Caki2 (cell line): ENCODE measurements at regions not wholly inside any gene's neighbourhood (a gene's known extent, or its start where the extent isn't known, plus 50 kb on each side); places are given as distances from the start of the nearest gene placed in this dataset.
A peak's percentile ranks its signal among the peaks of the same experiment; 100 is the strongest.
"Not testable (repeated sequence)": the region's sequence is repeated elsewhere in the genome, so short reads cannot be mapped to it uniquely, and the experiment has no call there.

Experiments
- DNase-seq: peaks from one replicate; pipeline ENCODE4 v3.0.0-alpha.2; 2015; ENCODE audit warnings: low read depth
- in situ Hi-C: cut with HindIII; loops from 2 replicates; pipeline ENCODE4 v1.10.0; 2016; ENCODE audit warnings: low sequenced_read_pairs, low pct_unique_long_range_greater_than_20kb, mixed read lengths

DNA sequence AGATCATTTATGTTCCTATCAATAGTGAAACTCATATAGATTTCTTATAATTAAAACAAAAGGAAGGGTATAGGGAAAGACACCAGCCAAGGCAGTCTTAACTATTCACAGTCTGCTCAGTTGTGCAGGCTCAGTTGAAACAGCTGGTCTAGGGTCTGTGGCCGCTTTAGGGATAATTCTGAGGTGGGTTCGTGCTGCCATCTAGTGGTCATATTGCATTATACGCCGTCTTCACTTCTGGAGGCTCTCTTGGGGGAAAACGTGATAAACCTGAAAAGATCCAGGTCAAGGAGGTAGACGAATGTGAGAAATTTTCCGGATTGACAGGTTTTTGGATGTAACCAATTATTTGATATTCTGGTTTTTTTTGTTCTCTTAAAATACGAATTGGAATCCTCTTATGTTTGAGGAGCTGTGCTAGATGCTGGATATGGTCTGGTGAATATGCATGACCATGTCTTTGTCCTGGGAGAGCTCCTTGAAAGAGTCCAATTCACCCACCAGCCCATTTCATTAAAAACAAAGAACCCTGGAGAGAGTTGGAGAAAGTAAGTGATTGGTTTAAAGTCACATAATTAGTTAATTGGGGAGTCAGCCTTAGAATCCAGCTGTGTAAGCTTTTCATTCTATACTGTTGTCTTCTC, 492.4 kb downstream of the PLCL1 start:
- DNase-seq, result peak; percentile 36
- in situ Hi-C loops, result no loop called here

- in situ Hi-C loops, result no loop called here
- DNase-seq, result no peak
Observed at GRCh38 chr2:198293281-198293680, 488.9 kb downstream of the PLCL1 start.

- no peak for DNase-seq
- in situ Hi-C loops, result no loop called here
Observed at GRCh38 chr2:198289811-198290210, 485.4 kb downstream of the PLCL1 start.

GRCh38 chr2:198287706-198288105, 483.3 kb downstream of the PLCL1 start:
- no peak for DNase-seq
- in situ Hi-C loops, result no loop called here

DNA sequence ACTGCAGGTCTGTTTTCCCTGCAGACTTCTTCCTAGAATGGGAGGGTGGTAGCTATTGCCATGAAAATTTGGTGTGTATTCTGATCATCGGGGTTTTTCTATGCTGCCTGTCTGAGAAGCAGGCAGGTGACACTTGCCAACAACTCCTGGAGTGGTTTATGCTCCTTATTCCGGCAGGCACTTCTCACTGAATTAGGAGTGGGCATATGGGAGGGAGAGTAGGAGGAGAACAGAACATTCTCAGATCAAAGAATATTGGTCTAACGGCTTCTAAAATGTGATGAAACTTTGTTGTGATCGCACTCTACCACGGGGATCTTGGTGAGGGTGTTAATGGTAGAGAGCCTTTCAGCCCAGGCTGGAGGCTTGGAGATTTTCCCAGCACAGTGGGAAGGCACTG, 480.8 kb downstream of the PLCL1 start:
- in situ Hi-C loops, result no loop called here
- DNase-seq, result no peak

- in situ Hi-C loops, result no loop called here
- DNase-seq, result no peak
Observed at GRCh38 chr2:198283146-198283545, 478.8 kb downstream of the PLCL1 start.

GRCh38 chr2:198282061-198282460, 477.7 kb downstream of the PLCL1 start:
- DNase-seq, result no peak
- in situ Hi-C loops, result no loop called here

DNA sequence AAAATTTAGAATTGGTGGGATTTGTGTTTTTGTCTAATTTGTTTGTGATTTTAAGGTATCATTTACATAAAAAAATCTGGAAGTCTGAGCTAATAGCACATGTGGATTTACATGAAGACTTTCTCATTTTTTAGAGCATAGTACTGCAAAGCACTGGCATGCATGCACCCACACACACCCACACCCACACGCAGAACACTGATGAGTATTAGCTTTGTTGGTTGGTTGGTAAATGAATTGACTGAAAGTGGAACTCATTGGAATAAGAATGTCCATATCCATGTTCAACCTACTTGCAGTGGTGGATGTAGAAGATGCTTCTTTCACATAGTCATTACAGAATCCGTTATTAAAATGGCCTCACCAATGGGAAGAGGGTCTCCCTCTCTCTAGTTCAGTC, 475.8 kb downstream of the PLCL1 start:
- in situ Hi-C loops, result no loop called here
- no peak for DNase-seq

- DNase-seq, result no peak
- in situ Hi-C loops, result no loop called here
Observed at GRCh38 chr2:198279026-198279425, 474.6 kb downstream of the PLCL1 start.

DNA sequence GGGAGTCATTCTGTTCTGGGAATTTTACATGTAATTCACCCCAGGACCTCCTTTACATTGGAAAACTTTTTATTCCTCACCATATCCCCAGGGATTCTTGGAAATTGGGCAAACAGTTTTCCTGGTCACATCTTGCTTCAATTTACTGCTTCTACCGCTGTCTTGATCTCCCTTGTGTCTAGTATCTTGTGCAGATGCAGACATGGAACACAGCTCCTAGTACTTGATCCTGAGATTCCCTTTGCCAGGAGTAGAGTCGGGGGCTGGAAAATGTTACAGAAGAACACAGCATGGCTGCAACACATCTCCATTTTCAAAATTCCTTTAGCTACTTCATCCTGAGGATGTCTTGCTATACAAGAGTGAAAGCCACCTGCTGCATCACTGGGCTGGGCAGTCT, 472.8 kb downstream of the PLCL1 start:
- in situ Hi-C loops, result no loop called here
- DNase-seq, result no peak

DNA sequence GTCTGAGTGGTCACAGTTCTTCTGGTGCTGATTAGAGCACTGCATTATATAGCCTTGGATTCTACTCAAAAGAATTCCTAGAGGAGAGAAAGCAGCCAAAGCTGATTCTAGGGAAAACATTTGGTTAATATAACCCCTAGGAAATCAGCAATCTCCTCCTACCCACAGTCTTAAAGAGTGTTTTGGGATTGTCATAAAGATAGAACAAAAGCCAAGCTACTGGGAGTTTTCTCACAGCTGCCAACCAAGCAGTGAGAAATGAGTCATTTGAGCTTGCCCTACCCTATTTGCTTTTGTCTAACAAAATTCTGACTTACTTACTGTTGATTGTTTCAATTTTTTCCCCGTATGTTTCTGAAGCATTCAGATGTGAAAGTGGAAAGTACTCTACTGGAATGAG, 469.3 kb downstream of the PLCL1 start:
- in situ Hi-C loops, result no loop called here
- DNase-seq, result no peak

DNA sequence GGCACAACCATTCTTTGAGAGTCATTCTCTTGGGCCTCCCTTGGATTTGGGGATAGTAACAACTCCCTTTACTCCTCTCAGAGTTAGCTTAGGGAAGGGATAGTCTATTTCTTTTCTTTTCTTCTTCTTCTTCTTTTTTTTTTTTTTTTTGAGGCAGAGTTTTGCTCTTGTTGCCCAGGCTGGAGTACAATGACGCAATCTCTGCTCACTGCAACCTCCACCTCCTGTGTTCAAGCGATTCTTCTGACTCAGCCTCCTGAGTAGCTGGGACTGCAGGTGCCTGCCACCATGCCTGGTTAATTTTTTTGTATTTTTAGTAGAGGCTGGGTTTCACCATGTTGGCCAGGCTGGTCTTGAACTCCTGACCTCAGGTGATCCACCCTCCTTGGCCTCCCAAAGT, 465.8 kb downstream of the PLCL1 start:
- in situ Hi-C loops, DNase-seq: not testable (repeated sequence)

DNA sequence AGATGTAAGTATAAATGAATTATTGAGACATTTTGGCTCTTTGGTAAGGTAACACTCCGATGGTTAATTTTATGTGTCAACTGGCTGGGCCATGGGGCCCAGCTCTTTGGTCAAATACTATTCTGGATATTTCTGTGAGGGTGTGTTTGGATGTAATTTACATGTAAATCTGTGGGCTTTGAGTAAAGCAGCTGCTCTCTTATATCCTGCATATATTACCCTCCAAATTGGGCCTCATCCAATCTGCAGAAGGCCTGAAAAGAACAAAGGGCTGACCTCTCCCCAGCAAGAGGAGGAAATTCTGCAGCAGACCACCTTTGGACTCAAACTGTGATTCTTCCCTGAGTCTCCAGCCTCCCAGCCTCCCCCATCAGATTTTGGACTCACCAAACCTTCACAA, 464.1 kb downstream of the PLCL1 start:
- DNase-seq, result no peak
- in situ Hi-C loops, result no loop called here

DNA sequence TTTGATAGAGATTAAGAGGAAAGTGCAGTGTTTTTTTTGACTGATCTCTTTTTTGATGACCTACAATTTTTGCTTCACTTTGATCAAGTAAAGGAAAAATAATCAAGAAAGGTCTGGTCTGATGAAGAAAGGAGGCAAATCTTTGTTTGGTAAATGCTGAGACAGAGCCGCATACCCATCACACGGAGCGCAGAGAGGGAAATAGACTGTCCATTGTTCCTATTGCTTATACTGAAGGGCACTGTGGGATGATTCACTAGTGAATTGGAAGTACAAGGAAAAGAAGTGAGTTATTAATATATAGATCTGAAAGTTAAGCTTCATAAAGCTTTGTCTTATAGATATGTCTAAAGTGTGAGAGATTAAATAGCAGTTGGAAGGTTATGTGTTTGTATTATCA, 455.1 kb downstream of the PLCL1 start:
- no peak for DNase-seq
- in situ Hi-C loops, result no loop called here

- no peak for DNase-seq
- in situ Hi-C loops, result no loop called here
Observed at GRCh38 chr2:198254536-198255090, 450.2 kb downstream of the PLCL1 start.

DNA sequence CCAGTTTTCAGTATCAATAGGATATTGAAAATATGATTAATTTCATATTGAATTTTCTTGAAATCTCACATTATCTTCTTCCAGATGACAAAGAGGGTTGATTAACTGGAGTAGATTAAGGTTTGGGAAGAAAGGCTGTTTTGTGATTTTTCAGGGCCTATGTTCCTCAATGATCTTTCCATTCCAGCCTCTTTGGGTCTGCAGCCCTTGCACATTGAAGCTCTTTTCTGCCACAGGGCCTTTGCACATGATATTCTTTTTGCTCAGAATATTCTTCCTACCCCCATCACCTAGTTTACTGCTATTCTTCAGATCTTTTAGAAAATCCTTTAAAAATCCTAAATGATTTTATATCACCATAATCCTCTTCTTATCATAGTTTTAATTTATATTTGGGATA, 449.6 kb downstream of the PLCL1 start:
- in situ Hi-C loops, result no loop called here

GRCh38 chr2:198252472-198252871, 448.1 kb downstream of the PLCL1 start:
- in situ Hi-C loops, result no loop called here
- no peak for DNase-seq

More for the DNA sequence above, 449.6 kb downstream of the PLCL1 start:
- DNase-seq, result no peak

DNA sequence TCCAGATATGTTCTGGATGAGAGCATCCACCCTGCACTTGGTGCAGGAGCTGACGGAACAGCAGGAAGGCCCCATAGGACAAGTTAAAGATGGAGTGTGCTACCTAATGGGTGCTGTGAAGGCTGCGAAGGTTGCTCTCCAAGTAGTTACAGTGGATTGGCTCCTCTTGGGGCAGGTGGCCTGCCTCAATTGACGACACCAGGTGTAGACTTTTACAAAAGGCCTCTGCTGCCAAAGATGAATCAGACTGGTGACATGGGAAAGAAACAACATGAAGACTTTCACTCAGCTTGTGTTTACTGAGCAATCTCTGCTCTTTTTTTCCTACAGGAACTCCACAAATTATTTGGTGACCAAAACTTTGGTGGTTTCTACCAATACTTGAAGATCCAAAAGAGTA, 437.7 kb downstream of the PLCL1 start:
- no peak for DNase-seq
- in situ Hi-C loops, result no loop called here

DNA sequence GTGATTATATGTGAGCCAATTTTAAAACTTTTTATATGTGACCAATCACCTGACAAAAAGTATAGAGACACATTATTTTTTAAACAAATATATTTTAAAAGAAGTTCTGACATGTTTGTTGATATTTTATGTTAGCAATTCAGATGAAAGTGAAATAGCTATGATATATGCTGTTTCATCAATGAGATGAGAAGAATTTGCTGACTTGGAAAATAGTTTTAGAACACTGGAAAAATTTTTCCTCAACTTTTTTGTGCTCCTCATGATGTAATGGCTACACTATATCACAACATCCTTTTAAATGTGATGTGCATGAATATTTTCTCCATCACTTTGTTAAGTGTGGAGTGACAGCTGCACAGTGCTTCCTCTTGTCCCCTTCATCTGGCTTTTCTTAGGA, 434.0 kb downstream of the PLCL1 start:
- in situ Hi-C loops, result no loop called here

GRCh38 chr2:198236338-198236737, 431.9 kb downstream of the PLCL1 start:
- in situ Hi-C loops, result no loop called here
- DNase-seq, result no peak

More for the DNA sequence above, 434.0 kb downstream of the PLCL1 start:
- no peak for DNase-seq
